Smooth muscle cell (in vitro differentiated cells): ENCODE measurements at regions not wholly inside any gene's neighbourhood (a gene's known extent, or its start where the extent isn't known, plus 50 kb on each side); places are given as distances from the start of the nearest gene placed in this dataset.

Experiments used
- DNase-seq: peaks from one replicate; lab custom pipeline; 2025; ENCODE audit not compliant: unreplicated experiment; lab: John Stamatoyannopoulos, UW
- H2AFZ ChIP-seq: fragments of 200-600 bp; sonication (generic); 2 replicates; pipeline ENCODE4 v1.6.0; 2016; ENCODE audit warnings: antibody characterized with exemption, low read depth, mild to moderate bottlenecking
- H3F3A ChIP-seq: fragments of 200-600 bp; sonication (generic); 2 replicates; pipeline ENCODE4 v1.6.0; 2017; ENCODE audit warnings: antibody characterized with exemption, low read depth
- H3K27ac ChIP-seq: fragments of 200-600 bp; sonication (generic); 2 replicates; pipeline ENCODE4 v1.5.1; 2016; ENCODE audit warnings: low read depth, mild to moderate bottlenecking
- H3K27me3 ChIP-seq: fragments of 200-600 bp; sonication (generic); 2 replicates; pipeline ENCODE4 v1.6.1; 2016; ENCODE audit warnings: low read depth, mild to moderate bottlenecking
- H3K36me3 ChIP-seq: fragments of 200-600 bp; sonication (generic); 2 replicates; pipeline ENCODE4 v1.5.1; 2016; ENCODE audit warnings: low read depth
- H3K4me1 ChIP-seq: fragments of 200-600 bp; sonication (generic); 2 replicates; pipeline ENCODE4 v1.5.1; 2016; ENCODE audit warnings: low read depth
- H3K4me2 ChIP-seq: fragments of 200-600 bp; sonication (generic); 2 replicates; pipeline ENCODE4 v1.6.0; 2016; ENCODE audit warnings: mild to moderate bottlenecking
- H3K4me3 ChIP-seq: fragments of 200-600 bp; sonication (generic); 2 replicates; pipeline ENCODE4 v1.5.1; 2016; ENCODE audit warnings: mild to moderate bottlenecking
- H3K79me2 ChIP-seq: fragments of 200-600 bp; sonication (generic); 2 replicates; pipeline ENCODE4 v1.6.0; 2016; ENCODE audit warnings: low read depth, mild to moderate bottlenecking
- H3K9ac ChIP-seq: fragments of 200-600 bp; sonication (generic); 2 replicates; pipeline ENCODE4 v1.6.0; 2016; ENCODE audit warnings: low read depth
- H3K9me3 ChIP-seq: fragments of 200-600 bp; sonication (generic); replicated peaks from 2 replicates; pipeline ENCODE4 v1.5.1; 2016; ENCODE audit warnings: low read depth
- H4K20me1 ChIP-seq: fragments of 200-600 bp; sonication (generic); 2 replicates; pipeline ENCODE4 v1.6.0; 2016; ENCODE audit warnings: low read depth
- WGBS: methylation state at CpG from one replicate; pipeline ENCODE4 v1.1.7; 2016; ENCODE audit warnings: low lambda C conversion rate; 5-methylcytosine and 5-hydroxymethylcytosine counted together
- TF ChIP-seq, protein P1 (sequence below): fragments of 200-600 bp; sonication (generic); IDR thresholded peaks from 2 replicates; pipeline ENCODE4 v1.5.1; 2017; ENCODE audit warnings: borderline replicate concordance, mild to moderate bottlenecking, antibody characterized with exemption; ENCODE audit not compliant: insufficient read depth, poor library complexity, severe bottlenecking

DNA sequence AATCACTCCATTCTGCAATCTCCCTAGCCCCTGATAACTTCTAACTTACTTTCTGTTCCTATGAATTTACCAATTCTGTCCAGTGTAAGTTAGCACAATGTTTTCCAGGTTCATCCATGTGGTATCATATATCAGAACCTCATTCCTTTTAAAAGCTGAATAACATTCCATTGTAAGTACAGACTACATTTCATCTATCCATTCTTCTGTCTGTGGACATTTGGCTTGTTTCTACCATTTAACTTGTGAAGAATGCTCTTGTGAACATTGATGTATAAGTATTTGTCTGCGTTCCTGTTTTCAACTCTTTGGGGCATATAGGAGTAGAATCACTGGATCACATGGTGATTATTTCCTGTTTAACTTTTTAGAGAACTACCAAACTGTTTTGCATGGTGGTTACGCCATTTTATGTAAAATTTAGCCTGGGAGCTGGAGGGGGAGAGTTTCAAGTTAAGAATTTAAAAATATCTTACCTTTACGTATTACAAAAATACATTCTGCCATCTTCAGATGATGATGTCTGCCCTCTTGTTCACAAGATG, 156.5 kb downstream of the BTBD3 start:
- H3K27ac ChIP-seq, result no peak overlapping the region
- H3K4me2 ChIP-seq, result no peak overlapping the region
- H2AFZ ChIP-seq, result no peak overlapping the region
- H3K4me1 ChIP-seq, result peaks cover 3% of the 10 kb centered on the region
- no peaks in the 10 kb centered on the region for H3K79me2 ChIP-seq
- TF ChIP-seq, protein P1, sequence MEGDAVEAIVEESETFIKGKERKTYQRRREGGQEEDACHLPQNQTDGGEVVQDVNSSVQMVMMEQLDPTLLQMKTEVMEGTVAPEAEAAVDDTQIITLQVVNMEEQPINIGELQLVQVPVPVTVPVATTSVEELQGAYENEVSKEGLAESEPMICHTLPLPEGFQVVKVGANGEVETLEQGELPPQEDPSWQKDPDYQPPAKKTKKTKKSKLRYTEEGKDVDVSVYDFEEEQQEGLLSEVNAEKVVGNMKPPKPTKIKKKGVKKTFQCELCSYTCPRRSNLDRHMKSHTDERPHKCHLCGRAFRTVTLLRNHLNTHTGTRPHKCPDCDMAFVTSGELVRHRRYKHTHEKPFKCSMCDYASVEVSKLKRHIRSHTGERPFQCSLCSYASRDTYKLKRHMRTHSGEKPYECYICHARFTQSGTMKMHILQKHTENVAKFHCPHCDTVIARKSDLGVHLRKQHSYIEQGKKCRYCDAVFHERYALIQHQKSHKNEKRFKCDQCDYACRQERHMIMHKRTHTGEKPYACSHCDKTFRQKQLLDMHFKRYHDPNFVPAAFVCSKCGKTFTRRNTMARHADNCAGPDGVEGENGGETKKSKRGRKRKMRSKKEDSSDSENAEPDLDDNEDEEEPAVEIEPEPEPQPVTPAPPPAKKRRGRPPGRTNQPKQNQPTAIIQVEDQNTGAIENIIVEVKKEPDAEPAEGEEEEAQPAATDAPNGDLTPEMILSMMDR, result no peak
- no peaks in the 10 kb centered on the region for H3K36me3 ChIP-seq
- H3K9ac ChIP-seq, result no peak overlapping the region
- no peak for DNase-seq
- H4K20me1 ChIP-seq, result no peaks in the 10 kb centered on the region
- WGBS, result 96% methylated on average over 3 of the region's 3 CpGs
- no peak overlapping the region for H3K4me3 ChIP-seq
- H3F3A ChIP-seq, result no peaks in the 10 kb centered on the region
- no peaks in the 10 kb centered on the region for H3K9me3 ChIP-seq
- no peaks in the 10 kb centered on the region for H3K27me3 ChIP-seq

DNA sequence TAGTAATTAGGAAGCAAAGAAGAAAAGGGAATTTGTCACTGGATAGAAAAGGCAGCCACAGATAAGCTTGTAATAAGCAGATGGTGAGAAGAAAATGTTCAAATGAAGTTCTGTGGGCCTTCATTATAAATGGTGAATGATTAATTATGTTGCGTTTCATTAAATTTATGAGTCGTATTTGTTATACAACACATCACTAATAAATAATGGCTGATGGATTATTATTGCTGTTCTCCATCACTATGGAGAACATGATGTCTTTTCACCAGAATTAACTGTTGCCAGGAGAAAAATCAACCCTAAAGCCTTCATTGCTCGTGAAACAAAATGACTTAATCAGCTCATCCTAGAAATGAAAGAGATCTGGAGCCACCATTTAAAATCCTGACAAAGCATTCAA, 158.5 kb downstream of the BTBD3 start:
- no peak overlapping the region for H3K27ac ChIP-seq
- 92% methylated on average over 3 of the region's 3 CpGs for WGBS
- no peak overlapping the region for H2AFZ ChIP-seq
- no peaks in the 10 kb centered on the region for H3F3A ChIP-seq
- no peaks in the 10 kb centered on the region for H3K9me3 ChIP-seq
- no peaks in the 10 kb centered on the region for H3K36me3 ChIP-seq
- no peaks in the 10 kb centered on the region for H4K20me1 ChIP-seq
- TF ChIP-seq, protein P1, result no peak
- no peaks in the 10 kb centered on the region for H3K79me2 ChIP-seq
- no peak overlapping the region for H3K4me2 ChIP-seq
- DNase-seq, result no peak
- no peaks in the 10 kb centered on the region for H3K4me1 ChIP-seq
- no peak overlapping the region for H3K4me3 ChIP-seq
- no peaks in the 10 kb centered on the region for H3K27me3 ChIP-seq
- H3K9ac ChIP-seq, result no peak overlapping the region

DNA sequence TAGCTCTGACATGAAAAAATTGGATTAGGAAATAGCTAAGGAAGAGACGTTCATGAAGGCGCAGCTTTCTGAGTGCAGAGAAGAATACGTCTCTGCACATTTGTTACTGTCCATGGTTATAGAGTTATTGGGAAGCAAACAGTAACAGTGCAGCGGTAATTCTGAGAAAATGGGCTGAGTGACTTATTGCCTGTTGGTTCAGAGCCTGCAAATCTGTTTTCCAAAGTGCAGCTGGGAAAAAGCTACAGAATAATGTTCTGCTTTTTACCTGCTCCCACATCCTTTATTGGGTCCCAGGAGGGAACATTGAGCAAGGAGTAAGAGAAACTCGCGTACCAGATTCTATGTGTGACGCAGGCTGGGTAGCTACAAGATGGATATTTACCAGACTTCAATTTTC, 160.2 kb downstream of the BTBD3 start:
- Histone ChIP-seq H3K9ac (no peak overlapping the region), H2AFZ (no peak overlapping the region), H3K27ac (no peak overlapping the region), H3K36me3 (no peaks in the 10 kb centered on the region), H3K79me2 (no peaks in the 10 kb centered on the region), H4K20me1 (no peaks in the 10 kb centered on the region), H3K9me3 (no peaks in the 10 kb centered on the region), H3K4me1 (no peaks in the 10 kb centered on the region), H3K27me3 (no peaks in the 10 kb centered on the region), H3K4me3 (no peak overlapping the region), H3F3A (no peaks in the 10 kb centered on the region), H3K4me2 (no peak overlapping the region)
- TF ChIP-seq, protein P1, result no peak
- DNase-seq, result no peak
- 96% methylated on average over 7 of the region's 7 CpGs for WGBS

DNA sequence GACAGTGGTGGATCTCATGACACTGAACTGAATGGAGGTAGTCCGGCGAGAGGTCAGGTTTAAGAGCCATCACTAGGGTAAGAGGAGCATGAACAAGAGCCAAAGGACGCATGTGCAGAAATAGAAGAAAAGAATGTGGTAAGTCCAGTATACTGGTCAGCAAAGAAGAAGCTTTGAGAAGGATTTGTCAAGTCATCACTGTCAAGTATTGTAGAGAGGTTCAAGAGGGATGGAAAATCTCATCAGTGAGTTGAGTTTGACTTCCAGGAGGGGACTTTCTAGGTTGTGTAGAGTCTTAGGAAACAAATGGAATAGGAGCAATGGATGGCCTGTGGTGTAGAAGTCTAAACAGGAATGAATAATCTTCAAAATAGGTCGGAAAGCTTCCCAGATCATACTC, 161.8 kb downstream of the BTBD3 start:
- Histone ChIP-seq H3K9ac (no peak overlapping the region), H2AFZ (no peak overlapping the region), H3K27me3 (no peaks in the 10 kb centered on the region), H3K79me2 (no peaks in the 10 kb centered on the region), H3K4me3 (no peak overlapping the region), H4K20me1 (no peaks in the 10 kb centered on the region), H3K9me3 (no peaks in the 10 kb centered on the region), H3K4me1 (no peaks in the 10 kb centered on the region), H3K36me3 (no peaks in the 10 kb centered on the region), H3F3A (no peaks in the 10 kb centered on the region), H3K4me2 (no peak overlapping the region), H3K27ac (no peak overlapping the region)
- WGBS, result 95% methylated on average over 4 of the region's 4 CpGs
- TF ChIP-seq, protein P1, result no peak
- DNase-seq, result no peak
